ENCODE measurements at regions not wholly inside any gene's neighbourhood (a gene's known extent, or its start where the extent isn't known, plus 50 kb on each side); places are given as distances from the start of the nearest gene placed in this dataset.

DNA sequence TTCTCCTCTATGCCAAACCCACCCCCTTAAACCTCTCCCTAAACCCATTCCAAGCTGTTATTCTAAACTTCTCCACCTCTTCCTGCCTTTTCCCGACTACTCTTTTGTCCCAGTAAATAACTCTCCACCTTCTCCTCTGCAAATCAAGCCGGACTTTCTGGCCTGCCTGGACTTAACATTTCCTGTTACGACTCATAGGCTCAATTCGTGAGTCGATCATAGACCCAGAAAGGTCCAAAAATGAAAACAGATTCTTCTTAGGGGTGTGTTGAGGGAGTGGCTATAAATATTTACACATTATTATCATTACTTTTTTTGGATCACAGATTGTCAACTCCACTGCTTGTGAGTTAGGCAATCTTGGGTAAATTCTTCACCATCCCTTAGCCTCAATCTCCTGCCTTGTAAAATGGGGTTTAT is 59.0 kb upstream of the HABP2 start:
- H3K27me3 ChIP-seq (ENCODE audit: control insufficient read depth, insufficient read depth, low read length), result peaks cover 3% of the 10 kb centered on the region
- DNase-seq (ENCODE audit: low read depth), result no peak
- H3K36me3 ChIP-seq (ENCODE audit: control insufficient read depth, insufficient read depth, low read length), result no peaks in the 10 kb centered on the region
- H3K4me3 ChIP-seq (ENCODE audit: low read depth, low read length), result no peak overlapping the region
- TF ChIP-seq, protein P1, sequence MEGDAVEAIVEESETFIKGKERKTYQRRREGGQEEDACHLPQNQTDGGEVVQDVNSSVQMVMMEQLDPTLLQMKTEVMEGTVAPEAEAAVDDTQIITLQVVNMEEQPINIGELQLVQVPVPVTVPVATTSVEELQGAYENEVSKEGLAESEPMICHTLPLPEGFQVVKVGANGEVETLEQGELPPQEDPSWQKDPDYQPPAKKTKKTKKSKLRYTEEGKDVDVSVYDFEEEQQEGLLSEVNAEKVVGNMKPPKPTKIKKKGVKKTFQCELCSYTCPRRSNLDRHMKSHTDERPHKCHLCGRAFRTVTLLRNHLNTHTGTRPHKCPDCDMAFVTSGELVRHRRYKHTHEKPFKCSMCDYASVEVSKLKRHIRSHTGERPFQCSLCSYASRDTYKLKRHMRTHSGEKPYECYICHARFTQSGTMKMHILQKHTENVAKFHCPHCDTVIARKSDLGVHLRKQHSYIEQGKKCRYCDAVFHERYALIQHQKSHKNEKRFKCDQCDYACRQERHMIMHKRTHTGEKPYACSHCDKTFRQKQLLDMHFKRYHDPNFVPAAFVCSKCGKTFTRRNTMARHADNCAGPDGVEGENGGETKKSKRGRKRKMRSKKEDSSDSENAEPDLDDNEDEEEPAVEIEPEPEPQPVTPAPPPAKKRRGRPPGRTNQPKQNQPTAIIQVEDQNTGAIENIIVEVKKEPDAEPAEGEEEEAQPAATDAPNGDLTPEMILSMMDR (IDR thresholded peaks at IDR 0.05; ENCODE audit: insufficient read depth, low read length, poor library complexity, severe bottlenecking), result no peak

- Histone ChIP-seq H3K36me3 (ENCODE audit: control insufficient read depth, insufficient read depth, low read length) (no peaks in the 10 kb centered on the region), H3K4me3 (ENCODE audit: low read depth, low read length) (no peak overlapping the region), H3K27me3 (ENCODE audit: control insufficient read depth, insufficient read depth, low read length) (peaks cover 3% of the 10 kb centered on the region)
- no peak for DNase-seq (ENCODE audit: low read depth)
- TF ChIP-seq, protein P1 (IDR thresholded peaks at IDR 0.05; ENCODE audit: insufficient read depth, low read length, poor library complexity, severe bottlenecking), result no peak
Observed at GRCh38 chr10:113494761-113495160, 58.1 kb upstream of the HABP2 start.

GRCh38 chr10:113495553-113495952 is 57.3 kb upstream of the HABP2 start:
- no peak for DNase-seq (ENCODE audit: low read depth)
- TF ChIP-seq, protein P1 (IDR thresholded peaks at IDR 0.05; ENCODE audit: insufficient read depth, low read length, poor library complexity, severe bottlenecking), result no peak
- Histone ChIP-seq H3K27me3 (ENCODE audit: control insufficient read depth, insufficient read depth, low read length) (peaks cover 3% of the 10 kb centered on the region), H3K4me3 (ENCODE audit: low read depth, low read length) (no peak overlapping the region), H3K36me3 (ENCODE audit: control insufficient read depth, insufficient read depth, low read length) (no peaks in the 10 kb centered on the region)

- Histone ChIP-seq H3K27me3 (ENCODE audit: control insufficient read depth, insufficient read depth, low read length) (peaks cover 3% of the 10 kb centered on the region), H3K4me3 (ENCODE audit: low read depth, low read length) (no peak overlapping the region), H3K36me3 (ENCODE audit: control insufficient read depth, insufficient read depth, low read length) (no peaks in the 10 kb centered on the region)
- no peak for DNase-seq (ENCODE audit: low read depth)
- TF ChIP-seq, protein P1 (IDR thresholded peaks at IDR 0.05; ENCODE audit: insufficient read depth, low read length, poor library complexity, severe bottlenecking), result no peak
Observed at GRCh38 chr10:113496111-113497109, 56.4 kb upstream of the HABP2 start.

- TF ChIP-seq, protein P1 (IDR thresholded peaks at IDR 0.05; ENCODE audit: insufficient read depth, low read length, poor library complexity, severe bottlenecking), result no peak
Observed at GRCh38 chr10:113497198-113497597, 55.7 kb upstream of the HABP2 start.

More at GRCh38 chr10:113497198-113497597, 55.7 kb upstream of the HABP2 start:
- Histone ChIP-seq H3K4me3 (ENCODE audit: low read depth, low read length) (no peak overlapping the region), H3K36me3 (ENCODE audit: control insufficient read depth, insufficient read depth, low read length) (no peaks in the 10 kb centered on the region), H3K27me3 (ENCODE audit: control insufficient read depth, insufficient read depth, low read length) (peaks cover 3% of the 10 kb centered on the region)
- no peak for DNase-seq (ENCODE audit: low read depth)
